ENCODE measurements at regions not wholly inside any gene's neighbourhood (a gene's known extent, or its start where the extent isn't known, plus 50 kb on each side); places are given as distances from the start of the nearest gene placed in this dataset.

GRCh38 chrX:82998163-82998562 lies 509.9 kb upstream of the POU3F4 start:
- no peaks in the 10 kb centered on the region for H3K27me3 ChIP-seq
- H3K4me1 ChIP-seq = no peaks in the 10 kb centered on the region
- H3K27ac ChIP-seq = no peak overlapping the region
- no peak overlapping the region for H3K4me3 ChIP-seq
- no peaks in the 10 kb centered on the region for H3K36me3 ChIP-seq
- no peaks in the 10 kb centered on the region for H3K9me3 ChIP-seq
- intact Hi-C loops (cut with DNase I; ENCODE audit: low total_unique reads) = no loop called here
- TF ChIP-seq POLR2A (IDR thresholded peaks at IDR 0.05) (no peak), CTCF (IDR thresholded peaks at IDR 0.05) (no peak)
- no peak for DNase-seq

- intact Hi-C loops (cut with DNase I; ENCODE audit: low total_unique reads) = no loop called here
- TF ChIP-seq CTCF (IDR thresholded peaks at IDR 0.05) = no peak
- TF ChIP-seq POLR2A (IDR thresholded peaks at IDR 0.05) = no peak
- no peaks in the 10 kb centered on the region for H3K4me1 ChIP-seq
- H3K9me3 ChIP-seq = no peaks in the 10 kb centered on the region
- no peaks in the 10 kb centered on the region for H3K36me3 ChIP-seq
- DNase-seq = no peak
- no peak overlapping the region for H3K27ac ChIP-seq
- no peak overlapping the region for H3K4me3 ChIP-seq
- no peaks in the 10 kb centered on the region for H3K27me3 ChIP-seq
These were observed 504.1 kb upstream of the POU3F4 start for GRCh38 chrX:83004012-83004411.

- no peaks in the 10 kb centered on the region for H3K9me3 ChIP-seq
- TF ChIP-seq CTCF (IDR thresholded peaks at IDR 0.05) (peak in 1 of 4 experiments; percentile 5), POLR2A (IDR thresholded peaks at IDR 0.05) (no peak)
- DNase-seq = no peak
- H3K4me1 ChIP-seq = no peaks in the 10 kb centered on the region
- H3K4me3 ChIP-seq = no peak overlapping the region
- intact Hi-C loops (cut with DNase I; ENCODE audit: low total_unique reads) = no loop called here
- no peaks in the 10 kb centered on the region for H3K36me3 ChIP-seq
- no peaks in the 10 kb centered on the region for H3K27me3 ChIP-seq
- no peak overlapping the region for H3K27ac ChIP-seq
These were observed 499.7 kb upstream of the POU3F4 start for GRCh38 chrX:83008415-83008814.

GRCh38 chrX:83019258-83019657 lies 488.8 kb upstream of the POU3F4 start:
- Histone ChIP-seq H3K27ac (no peak overlapping the region), H3K4me3 (no peak overlapping the region), H3K27me3 (no peaks in the 10 kb centered on the region), H3K9me3 (no peaks in the 10 kb centered on the region), H3K36me3 (no peaks in the 10 kb centered on the region), H3K4me1 (no peaks in the 10 kb centered on the region)
- intact Hi-C loops (cut with DNase I; ENCODE audit: low total_unique reads) = no loop called here
- no peak for DNase-seq
- TF ChIP-seq POLR2A (IDR thresholded peaks at IDR 0.05) = no peak
- TF ChIP-seq CTCF (IDR thresholded peaks at IDR 0.05) = no peak

GRCh38 chrX:83022020-83022419 lies 486.1 kb upstream of the POU3F4 start:
- intact Hi-C loops (cut with DNase I; ENCODE audit: low total_unique reads) = no loop called here
- Histone ChIP-seq H3K36me3 (no peaks in the 10 kb centered on the region), H3K4me1 (no peaks in the 10 kb centered on the region), H3K27me3 (no peaks in the 10 kb centered on the region), H3K27ac (no peak overlapping the region), H3K9me3 (no peaks in the 10 kb centered on the region), H3K4me3 (no peak overlapping the region)
- TF ChIP-seq POLR2A (IDR thresholded peaks at IDR 0.05) = no peak
- TF ChIP-seq CTCF (IDR thresholded peaks at IDR 0.05) = no peak
- no peak for DNase-seq

Data from uterus (tissue), 3 donors.